Natural killer cell (primary cell): ENCODE measurements at regions not wholly inside any gene's neighbourhood (a gene's known extent, or its start where the extent isn't known, plus 50 kb on each side); places are given as distances from the start of the nearest gene placed in this dataset.

Experiments
- ATAC-seq, 3 donors: fragments of 150-1000 bp in 2 of 3; fragments of 200-7000 bp in 1 of 3; cut with Tn5 transposase; 1 replicate in 1 of 3; 2 replicates in 2 of 3; pipeline ENCODE4 v1.10.0; 2021; ENCODE audit warnings: mild to moderate bottlenecking in 2 of 3, moderate library complexity in 2 of 3
- DNase-seq, 2 donors: peaks; one replicate each; pipeline versions ENCODE4 v3.0.0 to v3.0.0-alpha.2; 2013 to 2021; ENCODE audit warnings: mixed read lengths in 1 of 2
- H3K27ac ChIP-seq: one replicate; pipeline ENCODE4 v1.5.1; 2013; ENCODE audit warnings: mild to moderate bottlenecking, low read length
- H3K27me3 ChIP-seq: one replicate; pipeline ENCODE4 v1.6.1; 2013; ENCODE audit warnings: low read length; ENCODE audit not compliant: control insufficient read depth, insufficient read depth
- H3K36me3 ChIP-seq: one replicate; pipeline ENCODE4 v1.6.1; 2013; ENCODE audit warnings: low read length; ENCODE audit not compliant: control insufficient read depth, insufficient read depth
- H3K4me1 ChIP-seq: one replicate; pipeline ENCODE4 v1.6.1; 2013; ENCODE audit warnings: low read length; ENCODE audit not compliant: control insufficient read depth, insufficient read depth
- H3K4me3 ChIP-seq: one replicate; pipeline ENCODE4 v1.5.1; 2013; ENCODE audit warnings: low read length
- H3K9me3 ChIP-seq: one replicate; pipeline ENCODE4 v1.6.1; 2013; ENCODE audit warnings: low read length; ENCODE audit not compliant: control insufficient read depth, insufficient read depth
- H3K27ac Mint-ChIP-seq, 2 donors: one replicate each; pipeline ENCODE4 v1.8.0; 2022; ENCODE audit warnings: mild to moderate bottlenecking in 2 of 2, mixed read lengths in 2 of 2, moderate library complexity in 1 of 2
- H3K27me3 Mint-ChIP-seq, 2 donors: one replicate each; pipeline ENCODE4 v1.8.0; 2022; ENCODE audit warnings: low read depth in 2 of 2, mixed read lengths in 2 of 2
- H3K36me3 Mint-ChIP-seq: one replicate; pipeline ENCODE4 v1.8.0; 2022; ENCODE audit warnings: mixed read lengths
- H3K4me1 Mint-ChIP-seq, 2 donors: one replicate each; pipeline ENCODE4 v1.8.0; 2022; ENCODE audit warnings: mixed read lengths in 2 of 2
- H3K4me3 Mint-ChIP-seq: one replicate; pipeline ENCODE4 v1.8.0; 2022; ENCODE audit warnings: mild to moderate bottlenecking, moderate library complexity, mixed read lengths
- H3K9me3 Mint-ChIP-seq, 2 donors: one replicate each; pipeline ENCODE4 v1.8.0; 2022; ENCODE audit warnings: mixed read lengths in 2 of 2
- CTCF ChIP-seq: fragments of 200-600 bp; IDR thresholded peaks from one replicate; pipeline ENCODE4 v1.8.0; 2022; ENCODE audit warnings: antibody characterized with exemption
- WGBS: methylation state at CpG from one replicate; pipeline ENCODE4 v1.1.7; 2013; ENCODE audit warnings: missing lambda C conversion rate; ENCODE audit not compliant: insufficient coverage; 5-methylcytosine and 5-hydroxymethylcytosine counted together
- intact Hi-C: fragments of 100-400 bp; cut with micrococcal nuclease; formaldehyde crosslinking; loops from one replicate; pipeline ENCODE4 v1.14.2; 2022

- no peaks in the 10 kb centered on the region for H3K36me3 Mint-ChIP-seq
- ATAC-seq (no peak), DNase-seq (no peak)
- H3K27ac ChIP-seq, result no peak overlapping the region
- no peak overlapping the region for H3K4me3 ChIP-seq
- no peaks in the 10 kb centered on the region for H3K4me1 Mint-ChIP-seq
- no peaks in the 10 kb centered on the region for H3K27me3 ChIP-seq
- no peak overlapping the region for H3K4me3 Mint-ChIP-seq
- no peak for TF ChIP-seq CTCF
- WGBS, result 74% methylated on average over 2 of the region's 2 CpGs
- H3K36me3 ChIP-seq, result no peaks in the 10 kb centered on the region
- no peaks in the 10 kb centered on the region for H3K27me3 Mint-ChIP-seq
- H3K4me1 ChIP-seq, result no peaks in the 10 kb centered on the region
- intact Hi-C loops, result no loop called here
- no peak overlapping the region for H3K27ac Mint-ChIP-seq
- H3K9me3 Mint-ChIP-seq, result peaks cover 15% of the 10 kb centered on the region in 2 donors
- no peaks in the 10 kb centered on the region for H3K9me3 ChIP-seq
These were observed 440.4 kb upstream of the GHITM start for GRCh38 chr10:83698899-83699298.

- Mint-ChIP-seq H3K27ac (no peak overlapping the region), H3K27me3 (no peaks in the 10 kb centered on the region), H3K9me3 (peaks cover 17 to 22% of the 10 kb centered on the region in 2 donors), H3K4me3 (no peak overlapping the region), H3K4me1 (no peaks in the 10 kb centered on the region), H3K36me3 (no peaks in the 10 kb centered on the region)
- intact Hi-C loops, result no loop called here
- Histone ChIP-seq H3K4me1 (no peaks in the 10 kb centered on the region), H3K4me3 (no peak overlapping the region), H3K36me3 (no peaks in the 10 kb centered on the region), H3K9me3 (no peaks in the 10 kb centered on the region), H3K27ac (no peak overlapping the region), H3K27me3 (no peaks in the 10 kb centered on the region)
- no peak for TF ChIP-seq CTCF
- ATAC-seq (no peak), DNase-seq (no peak)
- WGBS, result 71% methylated on average over 3 of the region's 3 CpGs
These were observed 437.5 kb upstream of the GHITM start for GRCh38 chr10:83701799-83702198.

- H3K4me3 Mint-ChIP-seq, result no peak overlapping the region
- DNase-seq (no peak), ATAC-seq (no peak)
- 81% methylated on average over 2 of the region's 3 CpGs for WGBS
- Histone ChIP-seq H3K4me3 (no peak overlapping the region), H3K4me1 (no peaks in the 10 kb centered on the region), H3K36me3 (no peaks in the 10 kb centered on the region), H3K9me3 (no peaks in the 10 kb centered on the region), H3K27ac (no peak overlapping the region), H3K27me3 (no peaks in the 10 kb centered on the region)
- H3K27ac Mint-ChIP-seq, result no peak overlapping the region
- no peaks in the 10 kb centered on the region for H3K4me1 Mint-ChIP-seq
- no peaks in the 10 kb centered on the region for H3K27me3 Mint-ChIP-seq
- peaks cover 21 to 23% of the 10 kb centered on the region in 2 donors for H3K9me3 Mint-ChIP-seq
- no peak for TF ChIP-seq CTCF
- H3K36me3 Mint-ChIP-seq, result no peaks in the 10 kb centered on the region
- intact Hi-C loops, result no loop called here
These were observed 436.6 kb upstream of the GHITM start for GRCh38 chr10:83702731-83703130.

DNA sequence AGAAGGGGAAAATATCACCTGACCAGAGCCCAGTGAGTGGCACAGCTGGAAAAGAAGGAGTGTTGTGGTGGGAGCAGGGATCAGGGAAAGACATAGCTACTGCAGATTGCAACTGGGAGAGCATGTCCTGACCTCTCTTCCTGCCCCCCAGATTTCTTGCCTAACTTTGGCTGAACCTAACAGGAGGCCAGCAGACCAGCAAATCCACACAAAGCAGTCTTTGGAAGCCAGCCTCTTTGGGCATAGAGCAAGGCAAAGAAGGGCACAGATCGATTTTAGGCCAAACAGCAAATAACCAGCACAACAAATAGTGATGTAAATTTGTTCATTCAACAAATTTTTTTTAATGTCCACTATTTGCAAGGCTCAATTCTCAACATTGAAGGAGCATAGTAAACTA lies 433.2 kb upstream of the GHITM start:
- H3K27me3 ChIP-seq, result no peaks in the 10 kb centered on the region
- DNase-seq (no peak), ATAC-seq (no peak)
- Mint-ChIP-seq H3K27ac (no peak overlapping the region), H3K27me3 (no peaks in the 10 kb centered on the region), H3K36me3 (no peaks in the 10 kb centered on the region), H3K4me1 (no peaks in the 10 kb centered on the region), H3K4me3 (no peak overlapping the region), H3K9me3 (peaks cover 15 to 17% of the 10 kb centered on the region in 2 donors)
- WGBS, result 40% methylated on average over 1 of the region's 1 CpG
- TF ChIP-seq CTCF, result no peak
- no peaks in the 10 kb centered on the region for H3K36me3 ChIP-seq
- intact Hi-C loops, result no loop called here
- no peak overlapping the region for H3K27ac ChIP-seq
- H3K9me3 ChIP-seq, result no peaks in the 10 kb centered on the region
- no peaks in the 10 kb centered on the region for H3K4me1 ChIP-seq
- H3K4me3 ChIP-seq, result no peak overlapping the region
